B cell (primary cell): ENCODE measurements at regions not wholly inside any gene's neighbourhood (a gene's known extent, or its start where the extent isn't known, plus 50 kb on each side); places are given as distances from the start of the nearest gene placed in this dataset.

Source experiments
- ATAC-seq: fragments of 200-7000 bp; cut with Tn5 transposase; one replicate; pipeline ENCODE4 v1.10.0; 2021; ENCODE audit warnings: low read depth, mild to moderate bottlenecking, moderate number of reproducible peaks, moderate library complexity
- CTCF ChIA-PET: fragments of 350-600 bp; sonication (Branson Sonifier 250); formaldehyde crosslinking; loops from one replicate; lab custom pipeline; 2021; ENCODE audit warnings: antibody characterized with exemption, inconsistent platforms; lab: Charles Lee
- POLR2A ChIA-PET: fragments of 350-600 bp; sonication (Branson Sonifier 250); formaldehyde crosslinking; loops from one replicate; lab custom pipeline; 2021; ENCODE audit warnings: antibody characterized with exemption; lab: Charles Lee
- DNase-seq: peaks from one replicate; pipeline ENCODE4 v3.0.0; 2013
- H2AFZ ChIP-seq: 2 replicates; pipeline ENCODE4 v1.6.1; 2012; ENCODE audit warnings: mild to moderate bottlenecking, low read depth, low read length; ENCODE audit not compliant: insufficient read depth, poor library complexity, severe bottlenecking
- H3K27ac ChIP-seq, 2 donors: 1 replicate in 1 of 2; 2 replicates in 1 of 2; pipeline ENCODE4 v1.5.1; 2012 to 2013; ENCODE audit warnings: low read length in 2 of 2, mild to moderate bottlenecking in 2 of 2, moderate library complexity in 1 of 2
- H3K27me3 ChIP-seq, 4 experiments: fragments of 200-600 bp in 1 of 4; sonication (generic) in 1 of 4; replicated peaks in 1 of 4; 1 replicate in 2 of 4; 2 replicates in 2 of 4; pipeline versions ENCODE4 v1.6.1 to v1.7.0; 2013 to 2016; ENCODE audit warnings: low read length in 3 of 4, mild to moderate bottlenecking in 2 of 4, mixed read lengths in 1 of 4, moderate library complexity in 1 of 4; ENCODE audit not compliant: insufficient read depth in 4 of 4, control insufficient read depth in 3 of 4; ENCODE audit errors: control extremely low read depth in 1 of 4
- H3K36me3 ChIP-seq, 2 experiments: replicated peaks in 1 of 2; 1 replicate in 1 of 2; 2 replicates in 1 of 2; pipeline versions ENCODE4 v1.6.1 to v1.7.1; 2013; ENCODE audit warnings: low read length in 1 of 2; ENCODE audit not compliant: insufficient read depth in 2 of 2, control insufficient read depth in 1 of 2; ENCODE audit errors: control extremely low read depth in 1 of 2, extremely low read depth in 1 of 2
- H3K4me1 ChIP-seq, 2 donors: fragments of 200-600 bp in 1 of 2; sonication (generic) in 1 of 2; 1 replicate in 1 of 2; 2 replicates in 1 of 2; pipeline versions ENCODE4 v1.5.1 to v1.6.1; 2013 to 2017; ENCODE audit warnings: low read length in 2 of 2; ENCODE audit not compliant: control insufficient read depth in 2 of 2, insufficient read depth in 2 of 2
- H3K4me2 ChIP-seq: replicated peaks from 2 replicates; pipeline ENCODE3; 2012; ENCODE audit warnings: mild to moderate bottlenecking, low read depth, low read length; ENCODE audit not compliant: poor library complexity, severe bottlenecking
- H3K4me3 ChIP-seq, 5 experiments: fragments of 200-600 bp in 1 of 5; sonication (generic) in 1 of 5; 1 replicate in 3 of 5; 2 replicates in 2 of 5; pipeline versions ENCODE4 v1.5.1 to v1.7.0; 2011 to 2016; ENCODE audit warnings: low read length in 4 of 5, mild to moderate bottlenecking in 4 of 5, low read depth in 2 of 5, control low read depth in 1 of 5, moderate library complexity in 1 of 5; ENCODE audit not compliant: insufficient read depth in 1 of 5; ENCODE audit errors: control extremely low read depth in 1 of 5, extremely low read depth in 1 of 5
- H3K79me2 ChIP-seq: fragments of 200-600 bp; sonication (generic); one replicate; pipeline ENCODE4 v1.6.0; 2016; ENCODE audit warnings: low read length; ENCODE audit not compliant: control insufficient read depth, insufficient read depth
- H3K9ac ChIP-seq: fragments of 200-600 bp; sonication (generic); 2 replicates; pipeline ENCODE4 v1.6.1; 2017; ENCODE audit warnings: mild to moderate bottlenecking, low read length, moderate library complexity
- H3K9me3 ChIP-seq, 3 donors: one replicate each; pipeline versions ENCODE4 v1.6.1 to v1.7.1; 2013; ENCODE audit warnings: low read length in 2 of 3; ENCODE audit not compliant: control insufficient read depth in 2 of 3, insufficient read depth in 1 of 3; ENCODE audit errors: control extremely low read depth in 1 of 3
- H4K20me1 ChIP-seq: 2 replicates; pipeline ENCODE4 v1.6.0; 2012; ENCODE audit warnings: mild to moderate bottlenecking, low read length; ENCODE audit not compliant: insufficient read depth, control insufficient read depth, poor library complexity, severe bottlenecking
- H3K27ac Mint-ChIP-seq: one replicate; pipeline ENCODE4 v1.8.0; 2021; ENCODE audit warnings: mixed read lengths
- H3K27me3 Mint-ChIP-seq: one replicate; pipeline ENCODE4 v1.8.0; 2021; ENCODE audit warnings: mixed read lengths
- H3K4me1 Mint-ChIP-seq: one replicate; pipeline ENCODE4 v1.8.0; 2021; ENCODE audit warnings: mixed read lengths
- H3K4me3 Mint-ChIP-seq: one replicate; pipeline ENCODE4 v1.8.0; 2021; ENCODE audit warnings: mixed read lengths
- H3K9me3 Mint-ChIP-seq: one replicate; pipeline ENCODE4 v1.8.0; 2022; ENCODE audit warnings: mixed read lengths; ENCODE audit not compliant: insufficient read depth
- EZH2 ChIP-seq: IDR thresholded peaks from 2 replicates; pipeline ENCODE4 v1.6.1; 2012; ENCODE audit warnings: borderline replicate concordance, low read depth, mild to moderate bottlenecking, moderate library complexity, low read length; ENCODE audit not compliant: insufficient read depth, poor library complexity, severe bottlenecking
- WGBS: methylation state at CpG from one replicate; pipeline ENCODE4 v1.1.5; 2013; ENCODE audit warnings: missing lambda C conversion rate; ENCODE audit not compliant: insufficient coverage; 5-methylcytosine and 5-hydroxymethylcytosine counted together
- intact Hi-C: fragments of 100-400 bp; cut with micrococcal nuclease; formaldehyde crosslinking; loops from one replicate; pipeline ENCODE4 v1.10.0; 2022
- TF ChIP-seq, protein P1 (sequence below): fragments of 200-600 bp; IDR thresholded peaks from one replicate; pipeline ENCODE4 v1.8.0; 2022; ENCODE audit warnings: antibody characterized with exemption, mild to moderate bottlenecking

DNA sequence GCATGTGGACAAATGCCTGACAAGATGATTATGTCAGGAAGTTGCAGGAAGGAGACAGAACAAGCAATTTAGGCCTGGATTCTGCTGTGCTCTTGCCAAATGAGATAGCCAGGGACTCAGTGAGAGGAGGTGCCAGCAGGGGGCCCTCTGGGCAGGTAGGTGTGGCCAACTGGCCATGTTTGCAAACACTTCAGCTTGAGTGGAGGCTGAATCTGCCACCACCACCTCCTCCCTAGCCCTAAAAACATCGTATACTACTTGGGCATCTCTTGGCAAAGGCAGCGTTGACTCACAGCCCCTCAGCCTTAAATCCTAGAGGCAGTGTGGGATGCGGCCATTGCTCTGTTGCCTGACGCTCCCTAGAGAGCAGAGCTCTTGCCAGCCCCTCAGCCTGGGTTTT lies 95.1 kb upstream of the PLET1 start:
- no peaks in the 10 kb centered on the region for H3K9me3 Mint-ChIP-seq
- Histone ChIP-seq H3K9me3 (no peaks in the 10 kb centered on the region), H3K36me3 (no peaks in the 10 kb centered on the region), H2AFZ (no peak overlapping the region), H3K79me2 (no peaks in the 10 kb centered on the region), H3K4me3 (no peak overlapping the region), H3K4me2 (no peak overlapping the region), H4K20me1 (no peaks in the 10 kb centered on the region), H3K9ac (no peak overlapping the region), H3K27me3 (no peaks in the 10 kb centered on the region), H3K27ac (no peak overlapping the region), H3K4me1 (no peaks in the 10 kb centered on the region)
- TF ChIP-seq, protein P1, sequence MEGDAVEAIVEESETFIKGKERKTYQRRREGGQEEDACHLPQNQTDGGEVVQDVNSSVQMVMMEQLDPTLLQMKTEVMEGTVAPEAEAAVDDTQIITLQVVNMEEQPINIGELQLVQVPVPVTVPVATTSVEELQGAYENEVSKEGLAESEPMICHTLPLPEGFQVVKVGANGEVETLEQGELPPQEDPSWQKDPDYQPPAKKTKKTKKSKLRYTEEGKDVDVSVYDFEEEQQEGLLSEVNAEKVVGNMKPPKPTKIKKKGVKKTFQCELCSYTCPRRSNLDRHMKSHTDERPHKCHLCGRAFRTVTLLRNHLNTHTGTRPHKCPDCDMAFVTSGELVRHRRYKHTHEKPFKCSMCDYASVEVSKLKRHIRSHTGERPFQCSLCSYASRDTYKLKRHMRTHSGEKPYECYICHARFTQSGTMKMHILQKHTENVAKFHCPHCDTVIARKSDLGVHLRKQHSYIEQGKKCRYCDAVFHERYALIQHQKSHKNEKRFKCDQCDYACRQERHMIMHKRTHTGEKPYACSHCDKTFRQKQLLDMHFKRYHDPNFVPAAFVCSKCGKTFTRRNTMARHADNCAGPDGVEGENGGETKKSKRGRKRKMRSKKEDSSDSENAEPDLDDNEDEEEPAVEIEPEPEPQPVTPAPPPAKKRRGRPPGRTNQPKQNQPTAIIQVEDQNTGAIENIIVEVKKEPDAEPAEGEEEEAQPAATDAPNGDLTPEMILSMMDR, result no peak
- no peak for TF ChIP-seq EZH2
- no peak overlapping the region for H3K27ac Mint-ChIP-seq
- H3K4me1 Mint-ChIP-seq, result no peaks in the 10 kb centered on the region
- H3K4me3 Mint-ChIP-seq, result no peak overlapping the region
- intact Hi-C loops, result no loop called here
- POLR2A ChIA-PET, result no interaction called here
- no peak for DNase-seq
- ATAC-seq, result no peak
- H3K27me3 Mint-ChIP-seq, result no peaks in the 10 kb centered on the region
- CTCF ChIA-PET, result no interaction called here
- 100% methylated on average over 4 of the region's 4 CpGs for WGBS

DNA sequence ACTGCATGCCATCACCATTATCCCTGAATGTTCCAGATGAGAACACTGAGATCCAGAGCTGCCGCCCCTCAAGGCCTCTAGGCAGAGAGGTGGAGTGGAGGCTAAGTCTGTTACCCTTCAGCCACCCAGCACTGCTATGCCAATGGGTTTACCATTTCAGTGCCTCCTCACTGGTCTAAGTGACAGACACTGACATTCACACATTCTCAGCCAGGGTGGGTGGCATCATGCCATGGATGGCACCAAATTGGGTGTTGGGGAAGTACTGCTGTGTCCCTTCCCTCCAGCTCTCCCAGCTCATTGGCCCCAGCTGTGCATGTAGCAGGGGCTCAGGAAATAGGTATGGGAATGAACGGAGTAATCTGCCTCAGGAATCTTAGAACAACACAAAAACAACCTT lies 96.8 kb upstream of the PLET1 start:
- H3K79me2 ChIP-seq, result no peaks in the 10 kb centered on the region
- H3K4me1 Mint-ChIP-seq, result no peaks in the 10 kb centered on the region
- H3K27me3 Mint-ChIP-seq, result no peaks in the 10 kb centered on the region
- no peak overlapping the region for H3K4me2 ChIP-seq
- H4K20me1 ChIP-seq, result no peaks in the 10 kb centered on the region
- H3K4me3 ChIP-seq, result no peak overlapping the region
- H3K4me3 Mint-ChIP-seq, result no peak overlapping the region
- ChIA-PET CTCF (no interaction called here), POLR2A (no interaction called here)
- no peaks in the 10 kb centered on the region for H3K9me3 ChIP-seq
- no peaks in the 10 kb centered on the region for H3K4me1 ChIP-seq
- WGBS, result 100% methylated on average over 1 of the region's 2 CpGs
- H2AFZ ChIP-seq, result no peak overlapping the region
- H3K27ac Mint-ChIP-seq, result no peak overlapping the region
- H3K36me3 ChIP-seq, result no peaks in the 10 kb centered on the region
- no peaks in the 10 kb centered on the region for H3K9me3 Mint-ChIP-seq
- DNase-seq (no peak), ATAC-seq (no peak)
- H3K27me3 ChIP-seq, result no peaks in the 10 kb centered on the region
- no peak overlapping the region for H3K27ac ChIP-seq
- H3K9ac ChIP-seq, result no peak overlapping the region
- TF ChIP-seq, protein P1, result no peak
- no peak for TF ChIP-seq EZH2
- intact Hi-C loops, result no loop called here
